H1 (cell line): ENCODE measurements at regions not wholly inside any gene's neighbourhood (a gene's known extent, or its start where the extent isn't known, plus 50 kb on each side); places are given as distances from the start of the nearest gene placed in this dataset.

ENCODE experiments used
- CTCF ChIA-PET: fragments of 300-600 bp; sonication (Branson Sonifier 250); formaldehyde crosslinking; loops from one replicate; lab custom pipeline; 2021; ENCODE audit not compliant: partially characterized antibody; lab: Charles Lee
- POLR2A ChIA-PET: fragments of 300-600 bp; sonication (Branson Sonifier 250); formaldehyde crosslinking; loops from one replicate; lab custom pipeline; 2021; ENCODE audit warnings: inconsistent platforms; ENCODE audit not compliant: partially characterized antibody; lab: Charles Lee
- DNase-seq, 2 experiments: peaks; one replicate each; pipeline versions ENCODE4 v3.0.0 to v3.0.0-alpha.2; 2010 to 2022; ENCODE audit warnings: low spot score in 2 of 2, low read depth in 1 of 2, mixed read lengths in 1 of 2
- FAIRE-seq: peaks from 2 replicates; lab custom pipeline; 2011; peaks lifted over from hg19 to GRCh38; lab: Jason Lieb, UNC
- H2AFZ ChIP-seq: 2 replicates; pipeline ENCODE4 v1.8.1; 2012; ENCODE audit warnings: low read length, inconsistent platforms
- H2AK5ac ChIP-seq: 2 replicates; pipeline ENCODE4 v1.6.1; 2013; ENCODE audit warnings: low read depth, low read length
- H2BK120ac ChIP-seq: replicated peaks from 2 replicates; pipeline ENCODE3; 2013; ENCODE audit warnings: low read depth, low read length, inconsistent platforms
- H2BK12ac ChIP-seq: 2 replicates; pipeline ENCODE4 v1.6.1; 2013; ENCODE audit warnings: low read depth, low read length
- H2BK15ac ChIP-seq: 2 replicates; pipeline ENCODE4 v1.6.1; 2013; ENCODE audit warnings: low read length
- H2BK20ac ChIP-seq: 2 replicates; pipeline ENCODE4 v1.6.1; 2013; ENCODE audit warnings: low read length
- H2BK5ac ChIP-seq: 2 replicates; pipeline ENCODE4 v1.6.1; 2013; ENCODE audit warnings: low read depth, low read length
- H3K14ac ChIP-seq: 2 replicates; pipeline ENCODE4 v1.6.1; 2013; ENCODE audit warnings: inconsistent platforms; ENCODE audit not compliant: insufficient read length
- H3K18ac ChIP-seq: 2 replicates; pipeline ENCODE4 v1.6.1; 2013; ENCODE audit warnings: low read length; ENCODE audit errors: extremely low read depth
- H3K23ac ChIP-seq: 2 replicates; pipeline ENCODE4 v1.6.1; 2013; ENCODE audit warnings: inconsistent platforms; ENCODE audit not compliant: insufficient read length
- H3K23me2 ChIP-seq: 2 replicates; pipeline ENCODE4 v1.6.1; 2013; ENCODE audit warnings: low read depth, low read length
- H3K27ac ChIP-seq: 2 replicates; pipeline ENCODE4 v1.6.1; 2011; ENCODE audit warnings: low read depth, low read length, inconsistent platforms
- H3K27me3 ChIP-seq, 4 experiments: replicated peaks in 1 of 4; 1 replicate in 1 of 4; 2 replicates in 3 of 4; pipeline versions ENCODE4 v1.6.1 to v1.8.1; 2011 to 2013; ENCODE audit warnings: low read length in 3 of 4, mild to moderate bottlenecking in 3 of 4, inconsistent platforms in 2 of 4, mixed read lengths in 2 of 4, moderate library complexity in 1 of 4; ENCODE audit not compliant: control insufficient read depth in 3 of 4, insufficient read depth in 3 of 4; ENCODE audit errors: extremely low read depth in 1 of 4
- H3K36me3 ChIP-seq, 4 experiments: 2 replicates each; pipeline versions ENCODE4 v1.6.1 to v1.8.1; 2011 to 2013; ENCODE audit warnings: mild to moderate bottlenecking in 4 of 4, low read length in 3 of 4, moderate library complexity in 2 of 4, control low read depth in 1 of 4, inconsistent platforms in 1 of 4; ENCODE audit not compliant: insufficient read depth in 4 of 4, control insufficient read depth in 2 of 4
- H3K4ac ChIP-seq: replicated peaks from 2 replicates; pipeline ENCODE3; 2013; ENCODE audit warnings: low read length, low read depth, mixed read lengths, inconsistent platforms; ENCODE audit not compliant: insufficient read length
- H3K4me1 ChIP-seq, 4 experiments: replicated peaks in 1 of 4; 1 replicate in 1 of 4; 2 replicates in 3 of 4; pipeline versions ENCODE4 v1.6.1 to v1.8.1; 2011 to 2013; ENCODE audit warnings: low read length in 3 of 4, inconsistent platforms in 2 of 4, mixed read lengths in 1 of 4; ENCODE audit not compliant: insufficient read depth in 4 of 4, control insufficient read depth in 3 of 4
- H3K4me2 ChIP-seq, 2 experiments: 2 replicates each; pipeline versions ENCODE4 v1.6.1 to v1.8.1; 2011 to 2013; ENCODE audit warnings: low read depth in 2 of 2, low read length in 2 of 2, control low read depth in 1 of 2, inconsistent platforms in 1 of 2, mild to moderate bottlenecking in 1 of 2; ENCODE audit not compliant: insufficient read depth in 1 of 2
- H3K4me3 ChIP-seq, 4 experiments: fragments of 200-600, 300-600 bp in 1 of 4; sonication (generic), shearing (Covaris generic), sonication (Bioruptor Twin) in 1 of 4; 2 replicates each; pipeline versions ENCODE4 v1.5.1 to v1.8.1; 2011 to 2016; ENCODE audit warnings: low read length in 4 of 4, low read depth in 3 of 4, control low read depth in 2 of 4, inconsistent platforms in 2 of 4, mild to moderate bottlenecking in 2 of 4, mixed read lengths in 1 of 4, moderate library complexity in 1 of 4; ENCODE audit not compliant: insufficient read depth in 2 of 4; ENCODE audit errors: extremely low read depth in 1 of 4
- H3K56ac ChIP-seq: replicated peaks from 2 replicates; pipeline ENCODE3; 2013; ENCODE audit warnings: low read depth, mild to moderate bottlenecking, mixed read lengths, low read length, inconsistent platforms; ENCODE audit not compliant: insufficient read length
- H3K79me1 ChIP-seq: 2 replicates; pipeline ENCODE4 v1.6.1; 2013; ENCODE audit warnings: low read depth, low read length, control low read depth
- H3K79me2 ChIP-seq, 2 experiments: 2 replicates each; pipeline versions ENCODE4 v1.6.1 to v1.8.1; 2012 to 2013; ENCODE audit warnings: low read length in 2 of 2, mild to moderate bottlenecking in 2 of 2, inconsistent platforms in 1 of 2; ENCODE audit not compliant: insufficient read depth in 2 of 2, control insufficient read depth in 1 of 2
- H3K9ac ChIP-seq, 4 experiments: replicated peaks in 1 of 4; 1 replicate in 1 of 4; 2 replicates in 3 of 4; pipeline versions ENCODE4 v1.6.1 to v1.8.1; 2011 to 2013; ENCODE audit warnings: low read depth in 3 of 4, low read length in 3 of 4, control low read depth in 2 of 4, mild to moderate bottlenecking in 2 of 4, moderate library complexity in 2 of 4, inconsistent platforms in 1 of 4; ENCODE audit errors: extremely low read depth in 1 of 4
- H3K9me3 ChIP-seq, 2 experiments: 2 replicates each; pipeline versions ENCODE4 v1.6.1 to v1.8.1; 2012 to 2013; ENCODE audit warnings: mild to moderate bottlenecking in 2 of 2, moderate library complexity in 2 of 2, control low read depth in 1 of 2, inconsistent platforms in 1 of 2, low read depth in 1 of 2, low read length in 1 of 2, mixed read lengths in 1 of 2; ENCODE audit not compliant: insufficient read depth in 2 of 2
- H4K20me1 ChIP-seq, 2 experiments: replicated peaks in 1 of 2; 2 replicates each; pipeline versions ENCODE3 to v1.8.1; 2011 to 2013; ENCODE audit warnings: inconsistent platforms in 2 of 2, low read length in 2 of 2, mild to moderate bottlenecking in 1 of 2; ENCODE audit not compliant: insufficient read depth in 2 of 2, control insufficient read depth in 1 of 2
- H4K5ac ChIP-seq: 2 replicates; pipeline ENCODE4 v1.6.1; 2013; ENCODE audit warnings: low read length, low read depth, mixed read lengths, inconsistent platforms; ENCODE audit not compliant: insufficient read length
- H4K8ac ChIP-seq: 2 replicates; pipeline ENCODE4 v1.8.0; 2013; ENCODE audit warnings: mild to moderate bottlenecking, moderate library complexity, low read length, inconsistent platforms; ENCODE audit not compliant: insufficient read depth; ENCODE audit errors: extremely low read depth
- H4K91ac ChIP-seq: replicated peaks from 2 replicates; pipeline ENCODE3; 2013; ENCODE audit warnings: low read length, mixed read lengths, inconsistent platforms; ENCODE audit not compliant: insufficient read length
- CBX8 ChIP-seq: fragments of 300-800, 300-1000 bp; sonication (generic); IDR thresholded peaks from 2 replicates; pipeline ENCODE4 v1.7.1; 2016; ENCODE audit warnings: low read depth, low read length, borderline replicate concordance
- EZH2 ChIP-seq: fragments of 200-600 bp; sonication (generic); IDR thresholded peaks from 2 replicates; pipeline ENCODE4 v1.7.1; 2012; ENCODE audit warnings: low read depth, mild to moderate bottlenecking, moderate library complexity, low read length, inconsistent platforms; ENCODE audit not compliant: severe bottlenecking
- RFX5 ChIP-seq: IDR thresholded peaks from 2 replicates; pipeline ENCODE4 v1.6.1; 2011; ENCODE audit warnings: low read depth, low read length, improper control_type of control experiment, borderline replicate concordance
- RNF2 ChIP-seq: fragments of 200-900, 300-1000 bp; sonication (generic); IDR thresholded peaks from 2 replicates; pipeline ENCODE4 v1.7.1; 2016; ENCODE audit warnings: borderline replicate concordance, low read depth, mild to moderate bottlenecking, antibody characterized with exemption, low read length; ENCODE audit not compliant: poor library complexity, severe bottlenecking; ENCODE audit errors: missing control alignments
- SUZ12 ChIP-seq: fragments of 200-600 bp; sonication (generic); IDR thresholded peaks from 2 replicates; pipeline ENCODE4 v1.6.1; 2012; ENCODE audit warnings: mild to moderate bottlenecking, inconsistent platforms, low read length, moderate library complexity, mixed read lengths
- YY1 ChIP-seq: IDR thresholded peaks from 2 replicates; pipeline ENCODE4 v1.6.1; 2011; ENCODE audit warnings: low read depth, mild to moderate bottlenecking, low read length
- WGBS, 2 experiments: shearing (Covaris generic) in 1 of 2; methylation state at CpG; one replicate each; pipeline versions ENCODE4 v1.1.6 to v1.1.7; 2013 to 2015; ENCODE audit warnings: low lambda C conversion rate in 2 of 2, mixed read lengths in 2 of 2, inconsistent platforms in 1 of 2, low coverage in 1 of 2, missing lambda C conversion rate in 1 of 2; ENCODE audit not compliant: insufficient replicate concordance in 2 of 2, insufficient coverage in 1 of 2, insufficient read length in 1 of 2; ENCODE audit errors: extremely low coverage in 1 of 2, missing lambda C conversion rate in 1 of 2; 5-methylcytosine and 5-hydroxymethylcytosine counted together

GRCh38 chr6:28770732-28771131, 153.1 kb downstream of the TRIM27 start:
- Histone ChIP-seq H3K4me3 (peak overlapping the region in 1 of 4 experiments; percentile 40; a peak in 2 of 8 replicates), H3K9me3 (no peaks in the 10 kb centered on the region), H3K4me1 (peaks cover 10 to 48% (median 37%) of the 10 kb centered on the region in 4 experiments), H4K8ac (no peak overlapping the region; the same call in 1 of the 2 replicates), H3K4ac (no peak overlapping the region), H4K20me1 (peaks cover 13 to 16% of the 10 kb centered on the region in 2 experiments), H4K5ac (no peak overlapping the region), H3K23me2 (peaks cover 3% of the 10 kb centered on the region), H3K4me2 (peak overlapping the region; percentile 57 to 69; a peak in 2 of 4 replicates), H3K27ac (no peak overlapping the region), H3K27me3 (peaks cover 86 to 100% (median 98%) of the 10 kb centered on the region in 4 experiments), H3K18ac (no peak overlapping the region), H2BK15ac (no peak overlapping the region), H4K91ac (no peak overlapping the region), H2AK5ac (no peak overlapping the region), H2AFZ (no peak overlapping the region), H2BK20ac (no peak overlapping the region), H3K79me1 (no peaks in the 10 kb centered on the region), H3K56ac (no peak overlapping the region), H3K14ac (no peak overlapping the region), H2BK12ac (no peak overlapping the region), H3K36me3 (no peaks in the 10 kb centered on the region), H3K9ac (no peak overlapping the region), H2BK120ac (no peak overlapping the region), H3K23ac (no peak overlapping the region), H3K79me2 (no peaks in the 10 kb centered on the region), H2BK5ac (no peak overlapping the region)
- no peak for DNase-seq
- 19% methylated on average over 14 of the region's 14 CpGs; no CpG with 5 or more reads in 1 of the 2 experiments for WGBS, 2 experiments
- CTCF ChIA-PET: interaction anchor here (0.9 to 4.3 kb wide), 15 partner anchors 11 to 71 kb away, joined by 3 to 26 read pairs (median 7); no protein-coding TSS in a partner anchor
- FAIRE-seq: no peak
- TF ChIP-seq RNF2 (peak; percentile 41), YY1 (no peak), SUZ12 (peak; percentile 87), RFX5 (no peak), CBX8 (0 out of 2 replicates have a peak, but pooled peaks have one; percentile 5), EZH2 (peak; percentile 49)
- POLR2A ChIA-PET: interaction anchor here (0.6 to 1.4 kb wide), 2 partner anchors 11 to 12 kb away, joined by 3 to 4 read pairs; no protein-coding TSS in a partner anchor
